Loucy (cell line): ENCODE measurements at regions not wholly inside any gene's neighbourhood (a gene's known extent, or its start where the extent isn't known, plus 50 kb on each side); places are given as distances from the start of the nearest gene placed in this dataset.

ENCODE experiments used
- H2AFZ ChIP-seq: fragments of 200-600 bp; sonication (generic); 2 replicates; pipeline ENCODE4 v1.6.0; 2016; ENCODE audit warnings: antibody characterized with exemption, mild to moderate bottlenecking, low read length, moderate library complexity
- H3F3A ChIP-seq: fragments of 200-600 bp; 2 replicates; pipeline ENCODE4 v1.6.0; 2016; ENCODE audit warnings: antibody characterized with exemption, low read depth, mild to moderate bottlenecking
- H3K27me3 ChIP-seq: fragments of 200-600 bp; sonication (generic); 2 replicates; pipeline ENCODE4 v1.6.1; 2014; ENCODE audit warnings: low read length, mild to moderate bottlenecking; ENCODE audit not compliant: insufficient read depth, poor library complexity, severe bottlenecking
- H3K36me3 ChIP-seq: fragments of 200-600 bp; sonication (generic); 2 replicates; pipeline ENCODE4 v1.6.1; 2016; ENCODE audit warnings: low read length; ENCODE audit not compliant: insufficient read depth
- H3K4me1 ChIP-seq: fragments of 200-600 bp; sonication (generic); 2 replicates; pipeline ENCODE4 v1.5.1; 2014; ENCODE audit warnings: low read length, mild to moderate bottlenecking; ENCODE audit not compliant: insufficient read depth, poor library complexity, severe bottlenecking
- H3K4me2 ChIP-seq: fragments of 200-600 bp; sonication (generic); 2 replicates; pipeline ENCODE4 v1.6.0; 2014; ENCODE audit warnings: antibody characterized with exemption, low read length, low read depth, mild to moderate bottlenecking; ENCODE audit not compliant: poor library complexity, severe bottlenecking
- H3K4me3 ChIP-seq: fragments of 200-600 bp; sonication (generic); 2 replicates; pipeline ENCODE4 v1.5.1; 2014; ENCODE audit warnings: low read length, mild to moderate bottlenecking, mixed read lengths; ENCODE audit not compliant: poor library complexity, severe bottlenecking
- H3K79me2 ChIP-seq: fragments of 200-600 bp; sonication (generic); 2 replicates; pipeline ENCODE4 v1.6.1; 2014; ENCODE audit warnings: low read length; ENCODE audit not compliant: insufficient read depth
- H3K9ac ChIP-seq: fragments of 200-600 bp; sonication (generic); 2 replicates; pipeline ENCODE4 v1.6.0; 2014; ENCODE audit warnings: mild to moderate bottlenecking, low read depth, low read length, moderate library complexity; ENCODE audit not compliant: poor library complexity, severe bottlenecking
- H3K9me2 ChIP-seq: fragments of 200-600 bp; sonication (generic); replicated peaks from 2 replicates; pipeline ENCODE4 v1.6.1; 2016; ENCODE audit warnings: low read depth, low read length, mixed read lengths
- H3K9me3 ChIP-seq: fragments of 200-600 bp; sonication (generic); 2 replicates; pipeline ENCODE4 v1.6.1; 2014; ENCODE audit warnings: mild to moderate bottlenecking, antibody characterized with exemption, low read length, low read depth; ENCODE audit not compliant: insufficient read depth
- H4K20me1 ChIP-seq: fragments of 200-600 bp; sonication (generic); 2 replicates; pipeline ENCODE4 v1.6.0; 2014; ENCODE audit warnings: antibody characterized with exemption, low read length, mild to moderate bottlenecking; ENCODE audit not compliant: insufficient read depth, poor library complexity, severe bottlenecking
- CTCF ChIP-seq: fragments of 200-600 bp; sonication (generic); conservative IDR thresholded peaks from 2 replicates; pipeline ENCODE4 v1.5.1; 2014; ENCODE audit warnings: mild to moderate bottlenecking, antibody characterized with exemption, low read length
- EZH2phosphoT487 ChIP-seq: fragments of 200-600 bp; IDR thresholded peaks from 2 replicates; pipeline ENCODE4 v1.6.1; 2018; ENCODE audit warnings: antibody characterized with exemption, mild to moderate bottlenecking, moderate library complexity, borderline replicate concordance

GRCh38 chr15:77819851-77820728, 187.4 kb upstream of the LINGO1 start:
- no peaks in the 10 kb centered on the region for H3K9me2 ChIP-seq
- H3K79me2 ChIP-seq: no peaks in the 10 kb centered on the region
- no peaks in the 10 kb centered on the region for H4K20me1 ChIP-seq
- H3K9me3 ChIP-seq: no peaks in the 10 kb centered on the region
- H3K4me3 ChIP-seq: no peak overlapping the region
- TF ChIP-seq EZH2phosphoT487 (no peak), CTCF (no peak)
- H3K9ac ChIP-seq: no peak overlapping the region
- no peaks in the 10 kb centered on the region for H3K27me3 ChIP-seq
- H3K4me2 ChIP-seq: no peak overlapping the region
- H2AFZ ChIP-seq: no peak overlapping the region
- H3F3A ChIP-seq: no peaks in the 10 kb centered on the region
- H3K4me1 ChIP-seq: no peaks in the 10 kb centered on the region
- H3K36me3 ChIP-seq: no peaks in the 10 kb centered on the region

GRCh38 chr15:77819048-77819850, 186.5 kb upstream of the LINGO1 start:
- Histone ChIP-seq H3K9me2 (no peaks in the 10 kb centered on the region), H3K79me2 (no peaks in the 10 kb centered on the region), H3K9ac (no peak overlapping the region), H3K4me1 (no peaks in the 10 kb centered on the region), H3K4me3 (no peak overlapping the region), H4K20me1 (no peaks in the 10 kb centered on the region), H3K36me3 (no peaks in the 10 kb centered on the region), H2AFZ (no peak overlapping the region), H3F3A (no peaks in the 10 kb centered on the region), H3K27me3 (no peaks in the 10 kb centered on the region), H3K9me3 (no peaks in the 10 kb centered on the region), H3K4me2 (no peak overlapping the region)
- TF ChIP-seq CTCF: no peak

- Histone ChIP-seq H2AFZ (no peak overlapping the region), H3K9me3 (no peaks in the 10 kb centered on the region), H3K27me3 (no peaks in the 10 kb centered on the region), H3K4me3 (no peak overlapping the region), H3K4me2 (no peak overlapping the region), H3F3A (no peaks in the 10 kb centered on the region), H3K4me1 (no peaks in the 10 kb centered on the region), H3K9me2 (no peaks in the 10 kb centered on the region), H3K36me3 (no peaks in the 10 kb centered on the region), H3K9ac (no peak overlapping the region), H3K79me2 (no peaks in the 10 kb centered on the region), H4K20me1 (no peaks in the 10 kb centered on the region)
- no peak for TF ChIP-seq EZH2phosphoT487
- TF ChIP-seq CTCF: no peak
Measured at GRCh38 chr15:77818484-77819047, 185.9 kb upstream of the LINGO1 start.
